Natural killer cell (primary cell): ENCODE measurements at regions not wholly inside any gene's neighbourhood (a gene's known extent, or its start where the extent isn't known, plus 50 kb on each side); places are given as distances from the start of the nearest gene placed in this dataset.

Experiments used
- ATAC-seq, 3 donors: fragments of 150-1000 bp in 2 of 3; fragments of 200-7000 bp in 1 of 3; cut with Tn5 transposase; 1 replicate in 1 of 3; 2 replicates in 2 of 3; pipeline ENCODE4 v1.10.0; 2021; ENCODE audit warnings: mild to moderate bottlenecking in 2 of 3, moderate library complexity in 2 of 3
- DNase-seq, 2 donors: peaks; one replicate each; pipeline versions ENCODE4 v3.0.0 to v3.0.0-alpha.2; 2013 to 2021; ENCODE audit warnings: mixed read lengths in 1 of 2
- H3K27ac ChIP-seq: one replicate; pipeline ENCODE4 v1.5.1; 2013; ENCODE audit warnings: mild to moderate bottlenecking, low read length
- H3K27me3 ChIP-seq: one replicate; pipeline ENCODE4 v1.6.1; 2013; ENCODE audit warnings: low read length; ENCODE audit not compliant: control insufficient read depth, insufficient read depth
- H3K36me3 ChIP-seq: one replicate; pipeline ENCODE4 v1.6.1; 2013; ENCODE audit warnings: low read length; ENCODE audit not compliant: control insufficient read depth, insufficient read depth
- H3K4me1 ChIP-seq: one replicate; pipeline ENCODE4 v1.6.1; 2013; ENCODE audit warnings: low read length; ENCODE audit not compliant: control insufficient read depth, insufficient read depth
- H3K4me3 ChIP-seq: one replicate; pipeline ENCODE4 v1.5.1; 2013; ENCODE audit warnings: low read length
- H3K9me3 ChIP-seq: one replicate; pipeline ENCODE4 v1.6.1; 2013; ENCODE audit warnings: low read length; ENCODE audit not compliant: control insufficient read depth, insufficient read depth
- H3K27ac Mint-ChIP-seq, 2 donors: one replicate each; pipeline ENCODE4 v1.8.0; 2022; ENCODE audit warnings: mild to moderate bottlenecking in 2 of 2, mixed read lengths in 2 of 2, moderate library complexity in 1 of 2
- H3K27me3 Mint-ChIP-seq, 2 donors: one replicate each; pipeline ENCODE4 v1.8.0; 2022; ENCODE audit warnings: low read depth in 2 of 2, mixed read lengths in 2 of 2
- H3K36me3 Mint-ChIP-seq: one replicate; pipeline ENCODE4 v1.8.0; 2022; ENCODE audit warnings: mixed read lengths
- H3K4me1 Mint-ChIP-seq, 2 donors: one replicate each; pipeline ENCODE4 v1.8.0; 2022; ENCODE audit warnings: mixed read lengths in 2 of 2
- H3K4me3 Mint-ChIP-seq: one replicate; pipeline ENCODE4 v1.8.0; 2022; ENCODE audit warnings: mild to moderate bottlenecking, moderate library complexity, mixed read lengths
- H3K9me3 Mint-ChIP-seq, 2 donors: one replicate each; pipeline ENCODE4 v1.8.0; 2022; ENCODE audit warnings: mixed read lengths in 2 of 2
- CTCF ChIP-seq: fragments of 200-600 bp; IDR thresholded peaks from one replicate; pipeline ENCODE4 v1.8.0; 2022; ENCODE audit warnings: antibody characterized with exemption
- WGBS: methylation state at CpG from one replicate; pipeline ENCODE4 v1.1.7; 2013; ENCODE audit warnings: missing lambda C conversion rate; ENCODE audit not compliant: insufficient coverage; 5-methylcytosine and 5-hydroxymethylcytosine counted together
- intact Hi-C: fragments of 100-400 bp; cut with micrococcal nuclease; formaldehyde crosslinking; loops from one replicate; pipeline ENCODE4 v1.14.2; 2022

DNA sequence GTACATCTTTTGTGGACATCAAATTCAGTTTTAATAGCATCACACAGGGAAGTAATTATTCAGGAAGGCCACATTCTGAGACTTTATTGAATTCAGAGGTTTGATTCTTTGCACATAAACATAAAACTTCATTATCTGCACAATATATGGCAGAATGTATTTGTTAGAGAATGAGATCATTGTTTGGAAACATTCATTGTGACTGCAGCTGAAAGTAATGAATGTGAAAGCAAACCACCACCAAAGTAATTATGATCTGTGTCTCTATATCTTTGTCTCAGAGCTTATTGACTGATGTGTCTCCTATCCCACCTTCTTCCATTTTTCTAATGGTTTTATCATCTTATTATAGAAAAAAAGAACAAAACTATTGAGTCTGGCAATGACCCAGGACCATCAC lies 340.9 kb upstream of the PCDH15 start:
- peaks cover 2 to 8% of the 10 kb centered on the region in 2 donors for H3K9me3 Mint-ChIP-seq
- no peak overlapping the region for H3K4me3 Mint-ChIP-seq
- Histone ChIP-seq H3K36me3 (no peaks in the 10 kb centered on the region), H3K27me3 (no peaks in the 10 kb centered on the region), H3K27ac (no peak overlapping the region), H3K4me1 (no peaks in the 10 kb centered on the region), H3K9me3 (no peaks in the 10 kb centered on the region), H3K4me3 (no peak overlapping the region)
- DNase-seq, result no peak
- ATAC-seq, result no peak
- TF ChIP-seq CTCF, result no peak
- H3K27me3 Mint-ChIP-seq, result no peaks in the 10 kb centered on the region
- intact Hi-C loops, result no loop called here
- no peaks in the 10 kb centered on the region for H3K4me1 Mint-ChIP-seq
- H3K27ac Mint-ChIP-seq, result no peak overlapping the region
- H3K36me3 Mint-ChIP-seq, result peaks cover 7% of the 10 kb centered on the region

- H3K27me3 ChIP-seq, result no peaks in the 10 kb centered on the region
- WGBS, result 100% methylated on average over 2 of the region's 2 CpGs
- no peaks in the 10 kb centered on the region for H3K4me1 ChIP-seq
- no peak overlapping the region for H3K27ac ChIP-seq
- TF ChIP-seq CTCF, result no peak
- Mint-ChIP-seq H3K4me1 (no peaks in the 10 kb centered on the region), H3K4me3 (no peak overlapping the region), H3K36me3 (peaks cover 7% of the 10 kb centered on the region), H3K27me3 (no peaks in the 10 kb centered on the region), H3K9me3 (peaks cover 6 to 19% of the 10 kb centered on the region in 2 donors), H3K27ac (no peak overlapping the region)
- no peaks in the 10 kb centered on the region for H3K9me3 ChIP-seq
- DNase-seq, result no peak
- H3K4me3 ChIP-seq, result no peak overlapping the region
- H3K36me3 ChIP-seq, result no peaks in the 10 kb centered on the region
- ATAC-seq, result no peak
- intact Hi-C loops, result no loop called here
Measured at GRCh38 chr10:55137063-55137462, 336.0 kb upstream of the PCDH15 start.

DNA sequence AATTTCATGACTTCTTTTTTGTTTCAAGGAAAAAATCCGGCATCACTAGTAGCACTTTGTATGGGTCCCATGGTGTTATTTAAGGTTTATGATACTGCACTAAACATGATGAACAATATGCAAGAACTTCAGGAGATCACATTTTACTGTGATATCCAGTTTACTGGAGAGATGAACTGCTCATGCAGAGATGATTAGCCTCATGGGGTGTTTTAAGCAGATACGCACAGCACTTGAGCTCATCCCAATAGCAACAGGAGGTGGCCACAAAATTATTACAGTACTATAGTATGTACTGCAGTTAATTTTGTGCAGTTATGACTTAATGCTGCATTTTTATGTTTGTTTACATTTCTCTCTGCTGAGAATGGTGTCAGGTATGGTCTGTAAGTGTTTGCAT lies 303.7 kb upstream of the PCDH15 start:
- no peaks in the 10 kb centered on the region for H3K36me3 Mint-ChIP-seq
- Histone ChIP-seq H3K9me3 (no peaks in the 10 kb centered on the region), H3K4me3 (no peak overlapping the region), H3K27ac (no peak overlapping the region), H3K4me1 (no peaks in the 10 kb centered on the region), H3K27me3 (no peaks in the 10 kb centered on the region), H3K36me3 (no peaks in the 10 kb centered on the region)
- intact Hi-C loops, result no loop called here
- DNase-seq, result no peak
- H3K9me3 Mint-ChIP-seq, result peaks cover 3 to 9% of the 10 kb centered on the region in 2 donors
- H3K27ac Mint-ChIP-seq, result no peak overlapping the region
- 92% methylated on average over 1 of the region's 2 CpGs for WGBS
- no peak overlapping the region for H3K4me3 Mint-ChIP-seq
- H3K27me3 Mint-ChIP-seq, result no peaks in the 10 kb centered on the region
- no peaks in the 10 kb centered on the region for H3K4me1 Mint-ChIP-seq
- ATAC-seq, result no peak
- no peak for TF ChIP-seq CTCF

- peaks cover 4% of the 10 kb centered on the region for H3K9me3 ChIP-seq
- no peaks in the 10 kb centered on the region for H3K27me3 ChIP-seq
- 91% methylated on average over 7 of the region's 9 CpGs for WGBS
- H3K4me1 Mint-ChIP-seq, result no peaks in the 10 kb centered on the region
- no peak for DNase-seq
- no peaks in the 10 kb centered on the region for H3K36me3 Mint-ChIP-seq
- no peak overlapping the region for H3K4me3 ChIP-seq
- ATAC-seq, result no peak
- H3K4me1 ChIP-seq, result no peaks in the 10 kb centered on the region
- no peak for TF ChIP-seq CTCF
- peaks cover 9 to 15% of the 10 kb centered on the region in 2 donors for H3K9me3 Mint-ChIP-seq
- no peak overlapping the region for H3K27ac ChIP-seq
- intact Hi-C loops, result no loop called here
- H3K4me3 Mint-ChIP-seq, result no peak overlapping the region
- H3K27me3 Mint-ChIP-seq, result no peaks in the 10 kb centered on the region
- H3K36me3 ChIP-seq, result no peaks in the 10 kb centered on the region
- no peak overlapping the region for H3K27ac Mint-ChIP-seq
Measured at GRCh38 chr10:55098452-55098851, 297.4 kb upstream of the PCDH15 start.
